Parathyroid adenoma (tissue), 2 donors: ENCODE measurements at regions not wholly inside any gene's neighbourhood (a gene's known extent, or its start where the extent isn't known, plus 50 kb on each side); places are given as distances from the start of the nearest gene placed in this dataset.
"Not testable (repeated sequence)": the region's sequence is repeated elsewhere in the genome, so short reads cannot be mapped to it uniquely, and the experiment has no call there.

Experiments used
- H2AFZ ChIP-seq: fragments of 300-600 bp; sonication (generic); one replicate; pipeline ENCODE4 v1.7.0; 2017; ENCODE audit warnings: antibody characterized with exemption, mild to moderate bottlenecking
- H3K27ac ChIP-seq: fragments of 300-600 bp; sonication (generic); one replicate; pipeline ENCODE4 v1.7.0; 2017
- H3K27me3 ChIP-seq: fragments of 300-600 bp; sonication (generic); one replicate; pipeline ENCODE4 v1.7.0; 2017; ENCODE audit warnings: low read length; ENCODE audit not compliant: control insufficient read depth, insufficient read depth
- H3K36me3 ChIP-seq: fragments of 300-600 bp; sonication (generic); one replicate; pipeline ENCODE4 v1.7.0; 2017; ENCODE audit warnings: low read length; ENCODE audit not compliant: control insufficient read depth, insufficient read depth
- H3K4me1 ChIP-seq: fragments of 300-600 bp; sonication (generic); one replicate; pipeline ENCODE4 v1.7.0; 2017; ENCODE audit warnings: control low read depth
- H3K4me2 ChIP-seq: fragments of 300-600 bp; sonication (generic); one replicate; pipeline ENCODE4 v1.7.0; 2017; ENCODE audit warnings: low read length
- H3K4me3 ChIP-seq: fragments of 300-600 bp; sonication (generic); one replicate; pipeline ENCODE4 v1.7.0; 2017; ENCODE audit warnings: low read depth, low read length
- H3K79me2 ChIP-seq: fragments of 300-600 bp; sonication (generic); one replicate; pipeline ENCODE4 v1.7.0; 2017; ENCODE audit warnings: control low read depth
- H3K9ac ChIP-seq: fragments of 300-600 bp; sonication (generic); one replicate; pipeline ENCODE4 v1.7.0; 2017; ENCODE audit warnings: mild to moderate bottlenecking
- H3K9me3 ChIP-seq: fragments of 300-600 bp; sonication (generic); one replicate; pipeline ENCODE4 v1.7.0; 2017; ENCODE audit warnings: low read length; ENCODE audit not compliant: control insufficient read depth
- TF ChIP-seq, protein P1 (sequence below): fragments of 300-600 bp; sonication (generic); IDR thresholded peaks from one replicate; pipeline ENCODE4 v1.7.0; 2017; ENCODE audit warnings: antibody characterized with exemption, mild to moderate bottlenecking
- donor health status: primary hyperparathyroidism.

DNA sequence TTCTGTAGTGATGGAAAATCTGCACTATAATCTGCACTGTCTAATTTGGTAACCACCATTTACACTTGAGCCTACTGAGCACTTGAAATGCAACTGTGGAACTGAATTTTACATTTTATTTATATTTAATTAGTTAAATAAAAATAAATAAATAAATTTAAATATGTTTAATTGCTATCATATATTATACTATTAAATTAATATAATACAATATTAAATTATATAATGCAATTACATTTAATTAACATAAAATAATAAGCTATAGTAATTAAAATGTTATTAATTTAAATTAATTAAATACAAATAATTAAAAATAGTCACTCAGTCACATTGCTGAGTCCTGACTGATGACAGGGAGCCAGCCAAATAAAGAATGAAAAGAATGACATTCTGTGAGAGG is 170.2 kb upstream of the F9 start:
- no peaks in the 10 kb centered on the region for H3K27me3 ChIP-seq
- TF ChIP-seq, protein P1, sequence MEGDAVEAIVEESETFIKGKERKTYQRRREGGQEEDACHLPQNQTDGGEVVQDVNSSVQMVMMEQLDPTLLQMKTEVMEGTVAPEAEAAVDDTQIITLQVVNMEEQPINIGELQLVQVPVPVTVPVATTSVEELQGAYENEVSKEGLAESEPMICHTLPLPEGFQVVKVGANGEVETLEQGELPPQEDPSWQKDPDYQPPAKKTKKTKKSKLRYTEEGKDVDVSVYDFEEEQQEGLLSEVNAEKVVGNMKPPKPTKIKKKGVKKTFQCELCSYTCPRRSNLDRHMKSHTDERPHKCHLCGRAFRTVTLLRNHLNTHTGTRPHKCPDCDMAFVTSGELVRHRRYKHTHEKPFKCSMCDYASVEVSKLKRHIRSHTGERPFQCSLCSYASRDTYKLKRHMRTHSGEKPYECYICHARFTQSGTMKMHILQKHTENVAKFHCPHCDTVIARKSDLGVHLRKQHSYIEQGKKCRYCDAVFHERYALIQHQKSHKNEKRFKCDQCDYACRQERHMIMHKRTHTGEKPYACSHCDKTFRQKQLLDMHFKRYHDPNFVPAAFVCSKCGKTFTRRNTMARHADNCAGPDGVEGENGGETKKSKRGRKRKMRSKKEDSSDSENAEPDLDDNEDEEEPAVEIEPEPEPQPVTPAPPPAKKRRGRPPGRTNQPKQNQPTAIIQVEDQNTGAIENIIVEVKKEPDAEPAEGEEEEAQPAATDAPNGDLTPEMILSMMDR = no peak
- no peaks in the 10 kb centered on the region for H3K79me2 ChIP-seq
- H3K9me3 ChIP-seq = no peaks in the 10 kb centered on the region
- H3K9ac ChIP-seq = no peak overlapping the region
- H2AFZ ChIP-seq = no peak overlapping the region
- H3K4me3 ChIP-seq = no peak overlapping the region
- H3K36me3 ChIP-seq = no peaks in the 10 kb centered on the region
- no peak overlapping the region for H3K27ac ChIP-seq
- no peak overlapping the region for H3K4me2 ChIP-seq
- no peaks in the 10 kb centered on the region for H3K4me1 ChIP-seq

DNA sequence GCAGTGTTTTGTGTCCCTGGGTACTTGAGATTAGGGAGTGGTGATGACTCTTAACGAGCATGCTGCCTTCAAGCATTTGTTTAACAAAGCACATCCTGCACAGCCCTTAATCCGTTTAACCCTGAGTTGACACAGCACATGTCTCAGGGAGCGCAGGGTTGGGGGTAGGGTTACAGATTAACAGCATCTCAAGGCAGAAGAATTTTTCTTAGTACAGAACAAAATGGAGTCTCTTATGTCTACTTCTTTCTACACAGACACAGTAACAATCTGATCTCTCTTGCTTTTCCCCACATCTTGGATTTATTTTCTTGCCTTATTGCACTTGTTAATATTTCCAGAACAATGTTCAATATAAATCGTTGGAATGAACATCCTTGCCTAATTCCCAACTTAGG is 187.9 kb upstream of the F9 start:
- H3K4me2 ChIP-seq, H3K9ac ChIP-seq, H3K27ac ChIP-seq, H3K4me3 ChIP-seq, H3K79me2 ChIP-seq, H2AFZ ChIP-seq, H3K36me3 ChIP-seq, H3K27me3 ChIP-seq, H3K4me1 ChIP-seq, H3K9me3 ChIP-seq: not testable (repeated sequence)

DNA sequence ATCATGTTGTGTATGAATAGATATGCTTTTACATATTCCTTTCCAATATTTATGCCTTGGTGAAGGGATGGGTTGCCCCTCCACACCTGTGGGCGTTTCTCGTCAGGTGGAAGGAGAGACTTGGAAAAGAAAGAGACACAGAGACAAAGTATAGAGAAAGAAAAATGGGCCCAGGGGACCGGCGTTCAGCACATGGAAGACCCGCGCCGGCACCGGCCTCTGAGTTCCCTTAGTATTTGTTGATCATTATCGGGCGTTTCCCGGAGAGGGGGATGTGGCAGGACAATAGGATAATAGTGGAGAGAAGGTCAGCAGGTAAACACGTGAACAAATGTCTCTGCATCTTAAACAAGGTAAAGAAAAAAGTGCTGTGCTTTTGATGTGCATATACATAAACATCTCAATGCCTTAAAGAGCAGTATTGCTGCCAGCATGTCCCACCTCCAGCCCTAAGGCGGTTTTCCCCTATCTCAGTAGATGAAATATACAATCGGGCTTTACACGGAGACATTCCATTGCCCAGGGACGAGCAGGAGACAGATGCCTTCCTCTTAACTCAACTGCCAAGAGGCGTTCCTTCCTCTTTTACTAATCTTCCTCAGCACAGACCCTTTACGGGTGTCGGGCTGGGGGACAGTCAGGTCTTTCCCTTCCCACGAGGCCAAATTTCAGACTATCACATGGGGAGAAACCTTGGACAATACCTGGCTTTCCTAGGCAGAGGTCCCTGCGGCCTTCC is 188.5 kb upstream of the F9 start:
- H3K4me1 ChIP-seq, H3K9me3 ChIP-seq, H3K36me3 ChIP-seq, H2AFZ ChIP-seq, H3K4me3 ChIP-seq, H3K4me2 ChIP-seq, H3K9ac ChIP-seq, H3K79me2 ChIP-seq, H3K27ac ChIP-seq, H3K27me3 ChIP-seq: not testable (repeated sequence)

DNA sequence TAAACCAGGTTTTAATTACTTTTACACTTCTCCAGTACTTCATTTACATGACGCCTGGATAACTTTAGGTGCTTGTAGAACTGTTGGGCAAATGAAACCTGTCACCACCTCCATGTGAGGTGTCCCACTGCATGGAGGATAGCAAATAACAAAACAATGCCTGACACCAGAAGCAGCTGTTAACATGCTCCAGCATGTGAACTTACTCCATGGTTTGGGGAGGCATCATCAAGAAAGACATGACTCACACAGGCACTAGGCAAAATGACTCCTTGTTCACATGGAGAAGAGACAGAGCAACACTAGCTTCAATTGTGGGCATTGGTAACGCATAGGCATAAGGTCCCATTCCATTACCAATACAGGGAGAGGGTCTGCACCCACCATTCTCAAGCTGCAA is 198.1 kb upstream of the F9 start:
- Histone ChIP-seq H2AFZ (no peak overlapping the region), H3K36me3 (no peaks in the 10 kb centered on the region), H3K9ac (no peak overlapping the region), H3K79me2 (no peaks in the 10 kb centered on the region), H3K4me1 (no peaks in the 10 kb centered on the region), H3K27ac (no peak overlapping the region), H3K9me3 (no peaks in the 10 kb centered on the region), H3K4me2 (no peak overlapping the region), H3K4me3 (no peak overlapping the region), H3K27me3 (no peaks in the 10 kb centered on the region)
- TF ChIP-seq, protein P1 = no peak

DNA sequence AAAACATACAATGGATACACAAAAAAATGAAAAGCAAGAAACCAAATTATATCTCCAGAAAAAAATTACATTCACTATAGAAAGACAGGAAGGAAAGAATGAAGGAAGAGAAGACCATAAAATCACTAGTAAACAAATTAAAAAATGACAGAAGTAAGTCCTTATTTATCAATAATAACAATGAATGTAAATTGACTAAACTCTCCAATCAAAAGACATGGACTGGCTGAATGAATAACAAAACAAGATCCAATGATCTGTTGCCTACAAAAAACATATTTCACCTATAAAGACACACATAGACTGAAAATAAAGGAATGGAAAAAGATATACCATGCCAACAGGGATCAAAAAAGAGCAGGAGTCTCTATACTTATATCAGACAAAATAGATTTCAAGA is 203.2 kb upstream of the F9 start:
- H3K4me1 ChIP-seq = no peaks in the 10 kb centered on the region
- no peaks in the 10 kb centered on the region for H3K9me3 ChIP-seq
- H3K27ac ChIP-seq = no peak overlapping the region
- TF ChIP-seq, protein P1 = no peak
- H3K36me3 ChIP-seq = no peaks in the 10 kb centered on the region
- no peak overlapping the region for H3K4me3 ChIP-seq
- H2AFZ ChIP-seq = no peak overlapping the region
- H3K79me2 ChIP-seq = no peaks in the 10 kb centered on the region
- H3K27me3 ChIP-seq = no peaks in the 10 kb centered on the region
- no peak overlapping the region for H3K9ac ChIP-seq
- H3K4me2 ChIP-seq = no peak overlapping the region

DNA sequence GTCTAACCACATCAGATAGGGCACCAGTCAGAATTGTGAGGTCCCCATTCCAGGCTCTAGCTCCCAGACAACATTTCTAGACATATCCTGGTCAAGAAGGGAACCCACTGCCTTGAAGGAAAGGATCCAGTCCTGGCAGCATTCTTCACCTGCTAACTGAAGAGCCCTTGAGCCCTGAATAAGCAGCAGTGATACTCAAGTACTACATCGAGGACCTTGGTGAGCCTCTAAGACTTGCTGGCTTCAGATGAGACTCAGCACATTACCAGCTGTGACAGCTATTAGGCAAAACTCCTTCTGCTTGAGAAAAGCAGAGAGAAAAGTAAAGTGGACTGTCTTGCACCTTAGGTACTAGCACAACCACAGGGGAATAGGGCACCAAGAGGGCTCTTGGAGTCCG is 205.8 kb upstream of the F9 start:
- Histone ChIP-seq H2AFZ (no peak overlapping the region), H3K4me1 (no peaks in the 10 kb centered on the region), H3K27me3 (no peaks in the 10 kb centered on the region), H3K79me2 (no peaks in the 10 kb centered on the region), H3K4me3 (no peak overlapping the region), H3K27ac (no peak overlapping the region), H3K36me3 (no peaks in the 10 kb centered on the region), H3K9me3 (no peaks in the 10 kb centered on the region), H3K9ac (no peak overlapping the region), H3K4me2 (no peak overlapping the region)
- TF ChIP-seq, protein P1 = no peak

DNA sequence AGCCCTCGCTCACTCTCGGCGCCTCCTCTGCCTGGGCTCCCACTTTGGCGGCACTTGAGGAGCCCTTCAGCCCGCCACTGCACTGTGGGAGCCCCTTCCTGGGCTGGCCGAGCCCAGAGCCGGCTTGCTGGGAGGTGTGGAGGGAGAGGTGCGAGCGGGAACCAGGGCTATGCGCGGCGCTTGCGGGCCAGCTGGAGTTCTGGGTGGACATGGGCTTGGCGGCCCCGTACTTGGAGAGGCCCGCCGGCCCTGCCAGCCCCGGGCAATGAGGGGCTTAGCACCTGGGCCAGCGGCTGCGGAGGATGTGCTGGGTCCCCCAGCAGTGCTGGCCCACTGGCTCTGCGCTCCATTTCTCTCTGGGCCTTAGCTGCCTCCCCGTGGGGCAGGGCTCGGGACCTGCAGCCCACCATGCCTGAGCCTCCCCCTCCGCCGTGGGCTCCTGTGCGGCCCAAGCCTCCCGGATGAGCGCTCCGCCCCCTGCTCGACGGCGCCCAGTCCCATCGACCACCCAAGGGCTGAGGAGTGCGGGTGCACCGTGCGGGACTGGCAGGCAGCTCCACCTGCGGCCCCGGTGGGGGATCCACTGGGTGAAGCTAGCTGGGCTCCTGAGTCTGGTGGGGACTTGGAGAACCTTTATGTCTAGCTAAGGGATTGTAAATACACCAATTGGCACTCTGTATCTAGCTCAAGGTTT is 209.7 kb upstream of the F9 start:
- not testable (repeated sequence) for H3K79me2 ChIP-seq, H3K4me2 ChIP-seq, H3K4me3 ChIP-seq, H3K27ac ChIP-seq, H3K4me1 ChIP-seq, H3K9me3 ChIP-seq, H3K36me3 ChIP-seq, H3K9ac ChIP-seq, H3K27me3 ChIP-seq, H2AFZ ChIP-seq

DNA sequence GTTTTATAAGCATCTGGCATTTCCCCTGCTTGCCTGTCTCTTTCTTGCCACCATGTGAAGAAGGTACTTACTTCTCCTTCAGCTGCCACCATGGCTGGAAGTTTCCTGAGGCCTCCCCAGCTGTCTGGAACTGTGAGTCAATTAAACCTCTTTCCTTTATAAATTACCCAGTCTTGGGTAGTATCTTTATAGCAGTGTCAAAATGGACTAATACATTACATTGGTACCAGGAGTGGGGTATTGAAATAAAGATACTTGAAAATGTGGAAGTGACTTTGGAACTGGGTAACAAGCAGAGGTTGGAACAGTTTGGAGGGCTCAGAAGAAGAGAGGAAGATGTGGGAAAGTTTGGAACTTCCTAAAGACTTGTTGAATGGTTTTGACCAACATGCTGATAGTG is 223.9 kb upstream of the F9 start:
- not testable (repeated sequence) for H3K27me3 ChIP-seq, H3K9ac ChIP-seq, H3K9me3 ChIP-seq, H3K4me1 ChIP-seq, H2AFZ ChIP-seq, H3K4me2 ChIP-seq, H3K4me3 ChIP-seq, H3K36me3 ChIP-seq, H3K27ac ChIP-seq, H3K79me2 ChIP-seq
